ENCODE measurements at regions not wholly inside any gene's neighbourhood (a gene's known extent, or its start where the extent isn't known, plus 50 kb on each side); places are given as distances from the start of the nearest gene placed in this dataset.

- no peak for TF ChIP-seq CTCF (IDR thresholded peaks at IDR 0.05)
- no peak for TF ChIP-seq RCOR1 (IDR thresholded peaks at IDR 0.05; ENCODE audit: low read depth, low read length)
Measured at GRCh38 chr11:127332896-127333295, 332.3 kb upstream of the KIRREL3 start (continued).

GRCh38 chr11:127330044-127330443 is 329.5 kb upstream of the KIRREL3 start:
- TF ChIP-seq USF2 (IDR thresholded peaks at IDR 0.05) (no peak), MAFK (IDR thresholded peaks at IDR 0.05; ENCODE audit: partially characterized antibody) (peak; percentile 28), ZSCAN20 (CRISPR knock-in tag; IDR thresholded peaks at IDR 0.05) (no peak)
- ATAC-seq (no peak), DNase-seq (ENCODE audit: low read depth in 1 of 2, low spot score in 1 of 2) (no peak), FAIRE-seq (no peak)
- Histone ChIP-seq H3K4me3 (no peak overlapping the region), H3K4me1 (no peaks in the 10 kb centered on the region), H3K27ac (no peak overlapping the region), H3K9me3 (no peaks in the 10 kb centered on the region), H3K4me2 (no peak overlapping the region)
- CTCF ChIA-PET, result no interaction called here
- 29% methylated on average over 3 of the region's 3 CpGs for WGBS (ENCODE audit: missing lambda C conversion rate)
- POLR2A ChIA-PET, result no interaction called here

- 0% methylated on average over 2 of the region's 2 CpGs for WGBS (ENCODE audit: missing lambda C conversion rate)
- H3K4me3 ChIP-seq, result no peak overlapping the region
- ChIA-PET CTCF (interaction anchor here (1.7 kb wide), 1 partner anchor 37 kb away, joined by 5 read pairs; no protein-coding TSS in a partner anchor), POLR2A (no interaction called here)
- no peak overlapping the region for H3K4me2 ChIP-seq
- TF ChIP-seq ATOH8 (CRISPR knock-in tag; IDR thresholded peaks at IDR 0.05; ENCODE audit: low read depth) (no peak), CHD4 (IDR thresholded peaks at IDR 0.05; ENCODE audit: borderline replicate concordance) (no peak), CBX8 (IDR thresholded peaks at IDR 0.05) (no peak), EP300 (IDR thresholded peaks at IDR 0.05) (no peak), SMC3 (IDR thresholded peaks at IDR 0.05) (no peak), FOSB (CRISPR knock-in tag; IDR thresholded peaks at IDR 0.05) (no peak), MAX (IDR thresholded peaks at IDR 0.05) (no peak), POLR2A (IDR thresholded peaks at IDR 0.05; ENCODE audit: low read length) (no peak), HDAC2 (IDR thresholded peaks at IDR 0.05) (no peak), RAD21 (conservative IDR thresholded peaks at IDR 0.05 in 1 of 2, IDR thresholded peaks at IDR 0.05 in 1 of 2) (no peak), NR3C1 (IDR thresholded peaks at IDR 0.05) (no peak), PBX3 (IDR thresholded peaks at IDR 0.05) (no peak), BHLHE40 (IDR thresholded peaks at IDR 0.05; ENCODE audit: low read depth, low read length) (no peak), EHF (CRISPR knock-in tag; IDR thresholded peaks at IDR 0.05) (no peak), PHF8 (IDR thresholded peaks at IDR 0.05; ENCODE audit: borderline replicate concordance, low read depth) (no peak)
- no peaks in the 10 kb centered on the region for H3K9me3 ChIP-seq
- H3K27ac ChIP-seq, result no peak overlapping the region
- DNase-seq (ENCODE audit: low read depth in 1 of 2, low spot score in 1 of 2), result no peak
- no peak for ATAC-seq
- FAIRE-seq, result no peak
- no peaks in the 10 kb centered on the region for H3K4me1 ChIP-seq
Measured at GRCh38 chr11:127308291-127308690, 307.7 kb upstream of the KIRREL3 start.

GRCh38 chr11:127307700-127308099 is 307.1 kb upstream of the KIRREL3 start:
- FAIRE-seq (no peak), DNase-seq (ENCODE audit: low read depth in 1 of 2, low spot score in 1 of 2) (no peak), ATAC-seq (no peak)
- H3K9me3 ChIP-seq, result no peaks in the 10 kb centered on the region
- ChIA-PET POLR2A (no interaction called here), CTCF (interaction anchor here (1.7 kb wide), 1 partner anchor 38 kb away, joined by 5 read pairs; no protein-coding TSS in a partner anchor)
- WGBS (ENCODE audit: missing lambda C conversion rate), result 5% methylated on average over 5 of the region's 5 CpGs
- no peak overlapping the region for H3K4me2 ChIP-seq
- no peak overlapping the region for H3K27ac ChIP-seq
- TF ChIP-seq CHD2 (IDR thresholded peaks at IDR 0.05; ENCODE audit: low read length, partially characterized antibody), result no peak
- no peaks in the 10 kb centered on the region for H3K4me1 ChIP-seq
- no peak overlapping the region for H3K4me3 ChIP-seq
